ENCODE measurements at regions not wholly inside any gene's neighbourhood (a gene's known extent, or its start where the extent isn't known, plus 50 kb on each side); places are given as distances from the start of the nearest gene placed in this dataset.

DNA sequence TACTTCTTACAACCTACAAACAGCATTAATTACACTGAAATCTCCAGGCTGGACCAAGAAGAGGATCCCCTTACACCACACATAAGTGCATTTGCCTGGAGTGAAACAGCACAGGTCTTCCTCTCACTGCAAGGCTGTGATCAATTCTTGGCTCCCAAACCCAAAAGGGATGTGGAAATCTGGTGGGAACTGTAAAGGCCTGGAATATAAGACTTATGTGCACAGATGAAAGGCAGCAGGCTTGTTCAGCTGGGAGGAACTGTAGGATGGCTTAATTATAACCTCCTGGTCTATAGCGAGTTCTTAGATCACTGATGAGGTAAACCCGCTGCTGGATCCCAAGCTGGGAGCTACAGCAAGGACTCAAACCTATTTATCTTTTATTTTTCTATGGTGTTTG lies 182.9 kb upstream of the TNC start:
- no peak for TF ChIP-seq REST (IDR thresholded peaks at IDR 0.05; ENCODE audit: low read depth)
- TF ChIP-seq TAF1 (IDR thresholded peaks at IDR 0.05; ENCODE audit: low read depth) = no peak
- TF ChIP-seq ZBTB7A (IDR thresholded peaks at IDR 0.05; ENCODE audit: low read depth) = no peak
- TF ChIP-seq, protein P1, sequence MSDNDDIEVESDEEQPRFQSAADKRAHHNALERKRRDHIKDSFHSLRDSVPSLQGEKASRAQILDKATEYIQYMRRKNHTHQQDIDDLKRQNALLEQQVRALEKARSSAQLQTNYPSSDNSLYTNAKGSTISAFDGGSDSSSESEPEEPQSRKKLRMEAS (IDR thresholded peaks at IDR 0.05) = no peak
- TF ChIP-seq EP300 (IDR thresholded peaks at IDR 0.05; ENCODE audit: borderline replicate concordance) = no peak
- TF ChIP-seq CEBPB (IDR thresholded peaks at IDR 0.05) = no peak
- TF ChIP-seq CREB1 (IDR thresholded peaks at IDR 0.05; ENCODE audit: low read depth) = no peak
- no peak for TF ChIP-seq FOXM1 (IDR thresholded peaks at IDR 0.05; ENCODE audit: borderline replicate concordance, low read depth)
- TF ChIP-seq TCF12 (IDR thresholded peaks at IDR 0.05; ENCODE audit: low read depth) = no peak
- no peak for TF ChIP-seq RAD21 (IDR thresholded peaks at IDR 0.05; ENCODE audit: low read depth)
- no peak for TF ChIP-seq TEAD4 (IDR thresholded peaks at IDR 0.05)
- TF ChIP-seq YY1 (IDR thresholded peaks at IDR 0.05; ENCODE audit: low read depth) = no peak
- no peak for TF ChIP-seq USF1 (IDR thresholded peaks at IDR 0.05)
- TF ChIP-seq EGR1 (IDR thresholded peaks at IDR 0.05) = no peak
